NCI-H460 (cell line): ENCODE measurements at regions not wholly inside any gene's neighbourhood (a gene's known extent, or its start where the extent isn't known, plus 50 kb on each side); places are given as distances from the start of the nearest gene placed in this dataset.

Experiments used
- DNase-seq: peaks from one replicate; pipeline ENCODE4 v3.0.0-alpha.2; 2016; ENCODE audit warnings: low read depth; ENCODE audit errors: extremely low read depth

- no peak for DNase-seq
These were observed 82.9 kb downstream of the ELOVL4 start for GRCh38 chr6:79864421-79864820.

- no peak for DNase-seq
These were observed 83.4 kb downstream of the ELOVL4 start for GRCh38 chr6:79864001-79864400.

GRCh38 chr6:79863566-79863965 lies 83.8 kb downstream of the ELOVL4 start:
- DNase-seq = no peak

- no peak for DNase-seq
These were observed 84.6 kb downstream of the ELOVL4 start for GRCh38 chr6:79862711-79863110.

- no peak for DNase-seq
These were observed 85.2 kb downstream of the ELOVL4 start for GRCh38 chr6:79862126-79862525.

- no peak for DNase-seq
These were observed 86.3 kb downstream of the ELOVL4 start for GRCh38 chr6:79861023-79861422.

GRCh38 chr6:79847426-79847825 lies 99.9 kb downstream of the ELOVL4 start:
- DNase-seq = no peak

GRCh38 chr6:79842376-79843040 lies 104.8 kb downstream of the ELOVL4 start:
- no peak for DNase-seq

GRCh38 chr6:79841577-79842375 lies 105.6 kb downstream of the ELOVL4 start:
- DNase-seq = no peak

GRCh38 chr6:79838851-79839250 lies 108.5 kb downstream of the ELOVL4 start:
- DNase-seq = no peak

GRCh38 chr6:79833964-79834284 lies 113.4 kb downstream of the ELOVL4 start:
- DNase-seq = no peak

- no peak for DNase-seq
These were observed 113.9 kb downstream of the ELOVL4 start for GRCh38 chr6:79833264-79833963.

- DNase-seq = no peak
These were observed 114.6 kb downstream of the ELOVL4 start for GRCh38 chr6:79832723-79833122.

- no peak for DNase-seq
These were observed 123.2 kb downstream of the ELOVL4 start for GRCh38 chr6:79824202-79824601.

GRCh38 chr6:79821859-79822258 lies 125.5 kb downstream of the ELOVL4 start:
- DNase-seq = no peak

GRCh38 chr6:79818471-79818870 lies 128.9 kb downstream of the ELOVL4 start:
- no peak for DNase-seq

- DNase-seq = no peak
These were observed 132.4 kb downstream of the ELOVL4 start for GRCh38 chr6:79814940-79815339.

- peak; percentile 56 for DNase-seq
These were observed 133.3 kb downstream of the ELOVL4 start for GRCh38 chr6:79813854-79814709.

- DNase-seq = no peak
These were observed 134.1 kb downstream of the ELOVL4 start for GRCh38 chr6:79813143-79813850.

- DNase-seq = no peak
These were observed 135.2 kb downstream of the ELOVL4 start for GRCh38 chr6:79812195-79812594.
